Kidney (tissue), 13 donors: ENCODE measurements at regions not wholly inside any gene's neighbourhood (a gene's known extent, or its start where the extent isn't known, plus 50 kb on each side); places are given as distances from the start of the nearest gene placed in this dataset.
A peak's percentile ranks its signal among the peaks of the same experiment; 100 is the strongest.

Experiments used
- DNase-seq, 5 donors: peaks; one replicate each; pipeline ENCODE4 v3.0.0-alpha.2; 2013 to 2020
- FAIRE-seq: peaks from 2 replicates; lab custom pipeline; 2012; peaks lifted over from hg19 to GRCh38; lab: Jason Lieb, UNC
- H3K27ac ChIP-seq, 2 donors: one replicate each; pipeline ENCODE4 v1.7.0; 2013; ENCODE audit warnings: low read depth in 2 of 2, low read length in 2 of 2, inconsistent platforms in 1 of 2
- H3K27me3 ChIP-seq: one replicate; pipeline ENCODE4 v1.7.1; 2013; ENCODE audit warnings: low read length, inconsistent platforms; ENCODE audit not compliant: control insufficient read depth, insufficient read depth
- H3K36me3 ChIP-seq, 3 donors: one replicate each; pipeline versions ENCODE4 v1.7.0 to v1.7.1; 2013; ENCODE audit warnings: low read length in 3 of 3, control low read depth in 1 of 3, inconsistent platforms in 1 of 3; ENCODE audit not compliant: insufficient read depth in 3 of 3, control insufficient read depth in 2 of 3
- H3K4me1 ChIP-seq, 3 donors: one replicate each; pipeline versions ENCODE4 v1.7.0 to v1.7.1; 2013; ENCODE audit warnings: low read length in 3 of 3, inconsistent platforms in 1 of 3, low read depth in 1 of 3; ENCODE audit not compliant: control insufficient read depth in 2 of 3, insufficient read depth in 2 of 3
- H3K4me3 ChIP-seq, 3 donors: one replicate each; pipeline versions ENCODE4 v1.7.0 to v1.8.1; 2013; ENCODE audit warnings: low read length in 3 of 3, control low read depth in 1 of 3, inconsistent platforms in 1 of 3
- H3K9ac ChIP-seq, 3 donors: one replicate each; pipeline versions ENCODE4 v1.7.0 to v1.7.1; 2013; ENCODE audit warnings: low read length in 3 of 3, control low read depth in 1 of 3, inconsistent platforms in 1 of 3
- H3K9me3 ChIP-seq, 3 donors: one replicate each; pipeline versions ENCODE4 v1.7.0 to v1.7.1; 2013; ENCODE audit warnings: low read length in 3 of 3, control low read depth in 1 of 3, inconsistent platforms in 1 of 3; ENCODE audit not compliant: control insufficient read depth in 2 of 3, insufficient read depth in 1 of 3
- intact Hi-C: fragments of 100-400 bp; cut with DNase I; formaldehyde crosslinking; loops from one replicate; pipeline ENCODE4 v1.11.1; 2022
- TF ChIP-seq, protein P1 (sequence below): IDR thresholded peaks from 3 replicates; pipeline ENCODE4 v1.5.1; 2012; ENCODE audit warnings: mild to moderate bottlenecking, moderate library complexity, borderline replicate concordance; ENCODE audit not compliant: insufficient read depth; ENCODE audit errors: extremely low read depth
- donor health status: control.
- donor health status: control.
- donor health status: control.
- donor health status: control.
- donor health status: control.
- donor health status: DM: yes; HTN: yes; CAD: no.
- donor health status: Normal renal cell carcinoma (clear cell type).

DNA sequence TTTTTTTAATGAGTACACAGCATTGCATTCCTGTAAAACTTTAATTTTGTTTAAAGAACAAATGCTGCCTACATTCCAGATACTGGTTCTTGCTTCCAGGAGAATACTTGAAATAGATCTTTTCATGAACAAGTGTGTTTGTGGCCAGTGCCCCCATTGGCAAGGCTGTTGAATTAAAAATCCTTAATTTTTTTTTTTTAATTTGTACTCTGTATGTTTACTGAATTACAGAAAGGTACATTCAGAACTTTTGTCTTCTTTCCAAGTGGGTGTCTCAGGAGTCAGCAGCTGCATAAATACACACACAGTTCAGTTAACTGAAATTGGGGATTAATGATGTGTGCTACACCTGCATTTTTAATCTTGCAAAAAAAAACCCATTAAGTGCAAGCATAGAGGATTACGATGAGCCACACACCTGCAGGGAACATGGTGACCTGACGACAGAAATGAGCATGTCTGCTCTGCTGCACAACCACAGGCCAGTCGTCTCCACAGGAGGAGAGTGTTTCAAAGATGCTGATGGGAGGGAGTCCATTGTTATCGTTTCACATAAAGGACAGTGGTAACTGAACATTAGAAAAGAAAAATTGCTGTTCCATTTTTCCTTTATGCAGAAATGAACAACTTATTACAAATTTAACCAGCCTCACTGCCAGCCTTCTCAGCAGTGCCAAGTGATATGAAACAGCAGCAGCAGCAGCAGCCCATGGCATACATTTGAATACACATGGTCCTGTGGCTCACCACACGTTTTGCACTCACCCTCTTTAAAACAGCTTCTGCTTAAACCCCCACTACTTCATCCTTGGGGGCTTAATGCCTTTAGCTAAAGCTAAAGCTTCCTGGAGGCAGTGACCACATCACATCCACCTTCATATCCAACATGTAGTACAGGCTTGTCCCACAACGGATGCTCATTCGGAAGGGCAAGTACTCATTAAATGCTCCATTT lies 72.3 kb upstream of the RFC3 start:
- no peak overlapping the region for H3K27ac ChIP-seq
- H3K27me3 ChIP-seq: no peaks in the 10 kb centered on the region
- H3K4me1 ChIP-seq: no peaks in the 10 kb centered on the region
- H3K4me3 ChIP-seq: no peak overlapping the region
- no peaks in the 10 kb centered on the region for H3K9me3 ChIP-seq
- no peaks in the 10 kb centered on the region for H3K36me3 ChIP-seq
- DNase-seq (peak in 2 of 5 donors; percentile 13), FAIRE-seq (no peak)
- intact Hi-C loops: no loop called here
- no peak overlapping the region for H3K9ac ChIP-seq
- TF ChIP-seq, protein P1, sequence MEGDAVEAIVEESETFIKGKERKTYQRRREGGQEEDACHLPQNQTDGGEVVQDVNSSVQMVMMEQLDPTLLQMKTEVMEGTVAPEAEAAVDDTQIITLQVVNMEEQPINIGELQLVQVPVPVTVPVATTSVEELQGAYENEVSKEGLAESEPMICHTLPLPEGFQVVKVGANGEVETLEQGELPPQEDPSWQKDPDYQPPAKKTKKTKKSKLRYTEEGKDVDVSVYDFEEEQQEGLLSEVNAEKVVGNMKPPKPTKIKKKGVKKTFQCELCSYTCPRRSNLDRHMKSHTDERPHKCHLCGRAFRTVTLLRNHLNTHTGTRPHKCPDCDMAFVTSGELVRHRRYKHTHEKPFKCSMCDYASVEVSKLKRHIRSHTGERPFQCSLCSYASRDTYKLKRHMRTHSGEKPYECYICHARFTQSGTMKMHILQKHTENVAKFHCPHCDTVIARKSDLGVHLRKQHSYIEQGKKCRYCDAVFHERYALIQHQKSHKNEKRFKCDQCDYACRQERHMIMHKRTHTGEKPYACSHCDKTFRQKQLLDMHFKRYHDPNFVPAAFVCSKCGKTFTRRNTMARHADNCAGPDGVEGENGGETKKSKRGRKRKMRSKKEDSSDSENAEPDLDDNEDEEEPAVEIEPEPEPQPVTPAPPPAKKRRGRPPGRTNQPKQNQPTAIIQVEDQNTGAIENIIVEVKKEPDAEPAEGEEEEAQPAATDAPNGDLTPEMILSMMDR: no peak

DNA sequence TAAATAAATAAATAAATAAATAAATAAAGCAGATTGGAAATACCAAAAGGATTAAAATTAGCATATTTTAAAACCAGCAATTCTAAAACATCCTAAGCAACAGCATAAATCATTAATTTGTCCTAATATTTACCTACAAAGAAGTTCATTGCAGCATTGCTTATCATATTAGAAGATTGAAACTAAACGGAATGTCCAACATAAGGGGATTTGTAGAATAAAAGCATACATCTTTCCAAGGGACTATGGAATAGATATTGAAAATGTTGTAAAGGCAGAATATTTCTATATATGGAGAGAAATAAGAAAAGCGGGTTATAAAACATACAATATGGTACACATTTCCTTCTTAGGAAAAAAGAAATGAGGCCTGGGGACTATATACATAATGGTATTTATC lies 71.1 kb upstream of the RFC3 start:
- H3K27ac ChIP-seq: no peak overlapping the region
- H3K27me3 ChIP-seq: no peaks in the 10 kb centered on the region
- FAIRE-seq: no peak

DNA sequence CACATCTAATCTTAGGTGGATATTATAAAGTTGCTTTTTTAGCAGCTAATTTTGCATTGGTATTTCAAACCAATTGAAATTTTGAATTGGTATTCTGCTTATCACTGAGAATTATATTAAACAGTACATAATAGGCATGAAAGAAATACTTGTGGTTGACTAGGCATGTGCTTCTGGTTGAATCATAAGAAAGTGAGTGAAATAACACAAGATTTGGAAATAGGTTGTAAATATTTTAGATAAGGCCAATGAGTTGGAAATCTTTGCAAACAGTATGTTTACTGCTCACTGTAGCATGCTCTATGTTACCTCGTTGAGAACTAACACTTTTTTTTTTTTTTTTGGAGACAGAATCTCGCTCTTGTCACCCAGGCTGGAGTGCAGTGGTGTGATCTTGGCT lies 66.8 kb upstream of the RFC3 start:
- DNase-seq: no peak
- TF ChIP-seq, protein P1: no peak
- intact Hi-C loops: no loop called here
- Histone ChIP-seq H3K36me3 (no peaks in the 10 kb centered on the region), H3K27ac (no peak overlapping the region), H3K9me3 (no peaks in the 10 kb centered on the region), H3K4me3 (no peak overlapping the region), H3K9ac (no peak overlapping the region), H3K27me3 (no peaks in the 10 kb centered on the region), H3K4me1 (no peaks in the 10 kb centered on the region)
- FAIRE-seq: no peak

More for the DNA sequence above, 71.1 kb upstream of the RFC3 start:
- Histone ChIP-seq H3K9me3 (no peaks in the 10 kb centered on the region), H3K9ac (no peak overlapping the region), H3K36me3 (no peaks in the 10 kb centered on the region), H3K4me1 (no peaks in the 10 kb centered on the region), H3K4me3 (no peak overlapping the region)
- intact Hi-C loops: no loop called here
- no peak for DNase-seq
- TF ChIP-seq, protein P1: no peak
